ENCODE measurements at regions not wholly inside any gene's neighbourhood (a gene's known extent, or its start where the extent isn't known, plus 50 kb on each side); places are given as distances from the start of the nearest gene placed in this dataset.

DNA sequence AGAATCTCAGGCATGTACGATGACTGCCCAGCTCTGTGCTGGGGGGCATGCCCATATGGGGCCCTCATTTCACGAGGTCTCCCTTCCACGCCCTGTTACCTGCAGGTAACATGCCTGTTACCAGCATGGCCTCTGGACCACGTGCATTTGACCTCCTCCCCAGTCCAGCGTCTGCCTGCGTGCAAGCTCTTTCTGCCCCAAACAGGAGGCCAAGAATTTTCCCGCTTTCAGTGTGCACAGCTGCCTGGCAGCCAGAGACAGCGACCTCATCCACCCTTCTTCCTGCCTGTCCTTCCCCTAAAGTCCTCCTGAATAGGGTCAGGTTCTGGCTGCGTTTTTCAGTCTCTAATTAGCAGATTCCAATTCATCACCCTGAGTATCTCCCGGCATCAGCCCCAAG lies 306.5 kb upstream of the ZFHX3 start:
- no peak for ATAC-seq (ENCODE audit: low FRiP score)
- TF ChIP-seq, protein P1, sequence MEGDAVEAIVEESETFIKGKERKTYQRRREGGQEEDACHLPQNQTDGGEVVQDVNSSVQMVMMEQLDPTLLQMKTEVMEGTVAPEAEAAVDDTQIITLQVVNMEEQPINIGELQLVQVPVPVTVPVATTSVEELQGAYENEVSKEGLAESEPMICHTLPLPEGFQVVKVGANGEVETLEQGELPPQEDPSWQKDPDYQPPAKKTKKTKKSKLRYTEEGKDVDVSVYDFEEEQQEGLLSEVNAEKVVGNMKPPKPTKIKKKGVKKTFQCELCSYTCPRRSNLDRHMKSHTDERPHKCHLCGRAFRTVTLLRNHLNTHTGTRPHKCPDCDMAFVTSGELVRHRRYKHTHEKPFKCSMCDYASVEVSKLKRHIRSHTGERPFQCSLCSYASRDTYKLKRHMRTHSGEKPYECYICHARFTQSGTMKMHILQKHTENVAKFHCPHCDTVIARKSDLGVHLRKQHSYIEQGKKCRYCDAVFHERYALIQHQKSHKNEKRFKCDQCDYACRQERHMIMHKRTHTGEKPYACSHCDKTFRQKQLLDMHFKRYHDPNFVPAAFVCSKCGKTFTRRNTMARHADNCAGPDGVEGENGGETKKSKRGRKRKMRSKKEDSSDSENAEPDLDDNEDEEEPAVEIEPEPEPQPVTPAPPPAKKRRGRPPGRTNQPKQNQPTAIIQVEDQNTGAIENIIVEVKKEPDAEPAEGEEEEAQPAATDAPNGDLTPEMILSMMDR (IDR thresholded peaks at IDR 0.05) = no peak

DNA sequence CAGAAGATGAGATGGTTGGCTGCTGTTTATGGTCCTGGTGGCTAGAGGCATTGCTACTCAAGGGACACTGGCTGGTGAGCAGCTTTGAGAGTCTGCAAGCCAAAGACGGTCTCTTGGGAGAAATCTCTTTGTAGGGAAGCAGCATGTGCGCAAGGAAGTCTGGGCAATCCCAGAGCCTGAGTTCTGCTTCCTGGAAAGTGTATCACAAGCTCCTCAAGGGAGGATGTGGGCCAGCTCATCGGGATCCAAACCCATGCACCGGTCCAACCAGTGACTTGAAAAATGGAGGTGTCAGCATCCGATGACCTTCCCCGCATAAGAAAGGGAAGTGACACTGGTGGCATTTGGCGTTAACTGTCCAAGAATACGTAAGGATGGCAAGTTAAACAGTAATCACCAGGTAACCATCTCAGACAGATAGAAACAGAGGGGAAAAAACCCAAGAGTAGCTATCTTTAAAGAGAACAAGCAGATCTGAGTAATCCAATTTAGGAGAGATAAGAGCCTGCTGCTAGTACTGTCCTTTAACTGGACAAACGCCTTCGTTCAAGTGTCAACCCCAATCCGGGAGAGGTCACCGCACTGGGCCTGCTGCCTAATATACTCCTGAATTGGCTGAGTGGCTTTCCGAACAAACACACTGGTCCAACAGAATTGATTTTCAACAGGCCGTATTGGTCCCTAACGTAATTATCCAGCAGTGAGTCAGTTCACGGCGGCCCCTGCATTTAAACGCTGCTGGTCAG lies 303.0 kb upstream of the ZFHX3 start:
- DNase-seq (ENCODE audit: low spot score) = no peak
- no peak for ATAC-seq (ENCODE audit: low FRiP score)
- TF ChIP-seq, protein P1 (IDR thresholded peaks at IDR 0.05) = no peak

More for the DNA sequence above, 306.5 kb upstream of the ZFHX3 start:
- DNase-seq (ENCODE audit: low spot score) = no peak

GRCh38 chr16:73347500-73348375 lies 299.8 kb upstream of the ZFHX3 start:
- TF ChIP-seq, protein P1 (IDR thresholded peaks at IDR 0.05) = no peak
- DNase-seq (ENCODE audit: low spot score) = no peak
- ATAC-seq (ENCODE audit: low FRiP score) = no peak

DNA sequence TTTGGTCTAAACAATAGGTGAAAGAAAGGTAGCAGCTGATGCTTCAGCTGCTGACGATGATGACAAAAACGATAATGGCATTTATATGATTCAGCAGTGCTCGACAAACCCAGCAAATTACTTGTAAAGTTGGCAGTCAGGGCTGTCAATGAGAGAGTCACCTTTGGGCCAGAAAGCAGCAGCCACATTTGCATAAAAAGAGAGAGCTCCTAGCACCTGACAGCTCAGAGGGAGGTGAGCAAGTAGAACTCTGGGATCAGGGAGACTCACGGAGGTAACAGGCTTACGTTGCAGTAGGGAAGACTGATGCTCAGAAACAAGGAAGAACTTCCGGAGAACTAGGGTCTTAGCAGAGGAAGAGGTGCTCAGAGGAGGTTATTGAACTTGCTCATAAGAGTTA lies 291.9 kb upstream of the ZFHX3 start:
- DNase-seq (ENCODE audit: low spot score) (no peak), ATAC-seq (ENCODE audit: low FRiP score) (no peak)
- TF ChIP-seq, protein P1 (IDR thresholded peaks at IDR 0.05) = no peak

DNA sequence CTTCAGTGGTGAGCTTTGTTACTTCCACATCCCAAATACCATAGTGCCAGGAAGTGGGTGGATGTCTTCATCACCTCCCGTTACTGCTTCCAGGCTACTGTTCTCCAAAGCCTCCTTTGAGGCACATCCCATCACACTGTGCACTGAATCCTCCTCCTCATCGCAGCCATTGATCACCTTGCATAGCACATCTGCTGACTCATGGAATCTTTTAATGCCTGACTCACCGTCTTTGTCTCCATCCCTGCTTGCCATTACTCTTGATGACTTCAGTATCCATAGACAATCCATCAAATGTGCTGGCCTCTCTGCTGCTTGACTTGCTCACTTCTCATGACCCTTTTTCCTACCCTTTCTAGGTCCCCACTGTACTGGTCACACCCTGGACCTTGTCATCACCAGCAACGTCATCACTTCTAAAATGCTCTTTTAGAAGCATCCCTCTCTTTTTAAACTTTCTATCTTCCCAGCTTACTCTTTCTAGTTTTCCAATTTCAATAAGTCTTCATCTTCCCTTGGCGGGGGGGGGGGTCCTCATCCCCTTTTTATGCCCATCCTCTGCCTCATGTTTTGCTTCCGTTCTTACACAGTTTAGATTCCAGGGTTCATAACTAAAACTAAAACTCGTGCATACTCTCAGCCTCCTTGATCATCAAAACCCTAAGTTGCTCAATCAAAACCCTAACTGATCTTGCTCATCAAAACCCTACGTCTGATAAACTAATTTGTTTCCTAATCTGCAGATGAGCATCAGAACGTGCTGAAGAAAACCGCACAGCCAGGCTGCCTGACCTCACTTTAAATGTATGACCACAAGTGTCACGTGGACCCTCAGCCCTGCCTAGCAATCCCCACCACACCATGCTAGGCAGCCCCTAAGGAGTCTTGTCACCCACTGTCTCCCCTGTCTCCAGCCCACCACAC lies 289.7 kb upstream of the ZFHX3 start:
- ATAC-seq (ENCODE audit: low FRiP score) = no peak
- TF ChIP-seq, protein P1 (IDR thresholded peaks at IDR 0.05) = no peak
- no peak for DNase-seq (ENCODE audit: low spot score)

GRCh38 chr16:73329358-73330286 lies 281.7 kb upstream of the ZFHX3 start:
- ATAC-seq (ENCODE audit: low FRiP score) (no peak), DNase-seq (ENCODE audit: low spot score) (no peak)
- TF ChIP-seq, protein P1 (IDR thresholded peaks at IDR 0.05) = no peak

All from omental fat pad (tissue), 3 donors.